ENCODE measurements at regions not wholly inside any gene's neighbourhood (a gene's known extent, or its start where the extent isn't known, plus 50 kb on each side); places are given as distances from the start of the nearest gene placed in this dataset.
A peak's percentile ranks its signal among the peaks of the same experiment; 100 is the strongest.

DNA sequence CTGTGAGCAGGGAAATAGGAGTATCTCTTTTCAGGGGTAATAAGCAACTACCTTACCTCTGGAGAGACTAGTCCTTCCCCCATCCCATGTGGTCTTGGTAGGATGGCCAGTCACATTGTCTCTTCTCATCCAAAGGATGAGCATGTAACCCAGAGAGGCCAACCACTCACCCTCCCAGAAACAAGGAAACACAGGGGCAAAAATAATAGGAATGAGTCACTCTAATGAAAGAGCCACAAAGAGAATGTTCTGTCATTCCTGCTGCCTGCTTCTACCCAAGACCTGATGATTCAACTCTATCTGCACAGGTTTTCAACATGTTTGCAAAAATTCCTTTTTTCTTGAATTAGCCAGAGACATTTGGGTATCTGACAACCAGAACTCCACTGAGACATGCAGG is 99.3 kb upstream of the NFE2L3 start:
- TF ChIP-seq, protein P1, sequence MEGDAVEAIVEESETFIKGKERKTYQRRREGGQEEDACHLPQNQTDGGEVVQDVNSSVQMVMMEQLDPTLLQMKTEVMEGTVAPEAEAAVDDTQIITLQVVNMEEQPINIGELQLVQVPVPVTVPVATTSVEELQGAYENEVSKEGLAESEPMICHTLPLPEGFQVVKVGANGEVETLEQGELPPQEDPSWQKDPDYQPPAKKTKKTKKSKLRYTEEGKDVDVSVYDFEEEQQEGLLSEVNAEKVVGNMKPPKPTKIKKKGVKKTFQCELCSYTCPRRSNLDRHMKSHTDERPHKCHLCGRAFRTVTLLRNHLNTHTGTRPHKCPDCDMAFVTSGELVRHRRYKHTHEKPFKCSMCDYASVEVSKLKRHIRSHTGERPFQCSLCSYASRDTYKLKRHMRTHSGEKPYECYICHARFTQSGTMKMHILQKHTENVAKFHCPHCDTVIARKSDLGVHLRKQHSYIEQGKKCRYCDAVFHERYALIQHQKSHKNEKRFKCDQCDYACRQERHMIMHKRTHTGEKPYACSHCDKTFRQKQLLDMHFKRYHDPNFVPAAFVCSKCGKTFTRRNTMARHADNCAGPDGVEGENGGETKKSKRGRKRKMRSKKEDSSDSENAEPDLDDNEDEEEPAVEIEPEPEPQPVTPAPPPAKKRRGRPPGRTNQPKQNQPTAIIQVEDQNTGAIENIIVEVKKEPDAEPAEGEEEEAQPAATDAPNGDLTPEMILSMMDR (IDR thresholded peaks at IDR 0.05) = no peak
- no peak for TF ChIP-seq POLR2A (IDR thresholded peaks at IDR 0.05)
- Histone ChIP-seq H3K27ac (no peak overlapping the region), H3K27me3 (peaks cover 0 to 32% (median 0%) of the 10 kb centered on the region in 4 donors), H3K9me3 (peaks cover 0 to 5% (median 0%) of the 10 kb centered on the region in 3 donors), H3K4me3 (no peak overlapping the region), H3K36me3 (no peaks in the 10 kb centered on the region), H3K4me1 (no peaks in the 10 kb centered on the region)
- intact Hi-C loops (cut with DNase I) = no loop called here
- no peak for DNase-seq

DNA sequence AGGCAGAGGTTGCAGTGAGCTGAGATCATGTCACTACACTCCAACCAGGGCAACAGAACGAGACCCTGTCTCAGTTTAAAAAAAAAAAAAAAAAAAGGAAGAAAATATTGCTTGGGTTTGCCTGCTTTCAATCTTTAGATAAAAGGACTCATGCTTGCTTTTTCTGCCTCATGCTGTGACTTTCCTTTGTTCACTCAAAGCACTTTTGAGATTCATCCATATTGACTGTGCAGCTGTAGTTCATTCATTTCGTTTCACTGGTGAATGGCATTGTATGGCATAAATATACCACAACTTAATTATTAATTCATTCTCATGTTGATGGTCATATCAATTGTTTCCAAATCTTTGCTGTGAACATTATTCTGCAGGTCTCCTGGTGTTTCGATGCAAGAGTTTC is 97.6 kb upstream of the NFE2L3 start:
- DNase-seq = no peak
- no peak overlapping the region for H3K4me3 ChIP-seq
- no peaks in the 10 kb centered on the region for H3K36me3 ChIP-seq
- intact Hi-C loops (cut with DNase I) = no loop called here
- TF ChIP-seq POLR2A (IDR thresholded peaks at IDR 0.05) = no peak
- TF ChIP-seq, protein P1 (IDR thresholded peaks at IDR 0.05) = no peak
- H3K4me1 ChIP-seq = no peaks in the 10 kb centered on the region
- peaks cover 0 to 32% (median 0%) of the 10 kb centered on the region in 4 donors for H3K27me3 ChIP-seq
- WGBS, 2 donors = 74 to 77% methylated on average over 3 of the region's 3 CpGs
- peaks cover 0 to 5% (median 0%) of the 10 kb centered on the region in 3 donors for H3K9me3 ChIP-seq
- no peak overlapping the region for H3K27ac ChIP-seq

DNA sequence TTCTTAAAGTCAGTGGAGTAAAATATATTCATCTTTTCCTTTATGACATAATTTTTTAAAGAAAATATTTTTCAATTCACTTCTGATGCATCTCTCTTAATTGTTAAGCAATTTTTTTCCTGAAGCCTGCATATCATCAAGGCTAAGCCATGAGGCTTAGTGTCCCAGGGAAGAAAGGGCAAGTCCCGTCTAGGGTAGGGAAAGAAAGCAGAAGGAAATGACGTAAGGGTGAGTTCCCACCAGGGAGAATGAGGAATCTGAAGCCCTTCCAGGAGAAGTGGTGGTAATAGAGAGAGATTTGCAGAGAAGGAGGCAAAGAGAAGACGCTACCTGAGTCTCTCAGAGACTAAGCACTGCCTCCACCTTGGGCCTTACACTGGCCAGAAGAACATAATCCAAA is 96.8 kb upstream of the NFE2L3 start:
- H3K4me3 ChIP-seq = no peak overlapping the region
- no peak for DNase-seq
- H3K36me3 ChIP-seq = no peaks in the 10 kb centered on the region
- WGBS, 2 donors = 49 to 74% methylated on average over 3 of the region's 3 CpGs
- no peak overlapping the region for H3K27ac ChIP-seq
- no peaks in the 10 kb centered on the region for H3K4me1 ChIP-seq
- peaks cover 0 to 28% (median 0%) of the 10 kb centered on the region in 4 donors for H3K27me3 ChIP-seq
- intact Hi-C loops (cut with DNase I) = no loop called here
- TF ChIP-seq POLR2A (IDR thresholded peaks at IDR 0.05) = no peak
- TF ChIP-seq, protein P1 (IDR thresholded peaks at IDR 0.05) = no peak
- peaks cover 0 to 5% (median 0%) of the 10 kb centered on the region in 3 donors for H3K9me3 ChIP-seq

DNA sequence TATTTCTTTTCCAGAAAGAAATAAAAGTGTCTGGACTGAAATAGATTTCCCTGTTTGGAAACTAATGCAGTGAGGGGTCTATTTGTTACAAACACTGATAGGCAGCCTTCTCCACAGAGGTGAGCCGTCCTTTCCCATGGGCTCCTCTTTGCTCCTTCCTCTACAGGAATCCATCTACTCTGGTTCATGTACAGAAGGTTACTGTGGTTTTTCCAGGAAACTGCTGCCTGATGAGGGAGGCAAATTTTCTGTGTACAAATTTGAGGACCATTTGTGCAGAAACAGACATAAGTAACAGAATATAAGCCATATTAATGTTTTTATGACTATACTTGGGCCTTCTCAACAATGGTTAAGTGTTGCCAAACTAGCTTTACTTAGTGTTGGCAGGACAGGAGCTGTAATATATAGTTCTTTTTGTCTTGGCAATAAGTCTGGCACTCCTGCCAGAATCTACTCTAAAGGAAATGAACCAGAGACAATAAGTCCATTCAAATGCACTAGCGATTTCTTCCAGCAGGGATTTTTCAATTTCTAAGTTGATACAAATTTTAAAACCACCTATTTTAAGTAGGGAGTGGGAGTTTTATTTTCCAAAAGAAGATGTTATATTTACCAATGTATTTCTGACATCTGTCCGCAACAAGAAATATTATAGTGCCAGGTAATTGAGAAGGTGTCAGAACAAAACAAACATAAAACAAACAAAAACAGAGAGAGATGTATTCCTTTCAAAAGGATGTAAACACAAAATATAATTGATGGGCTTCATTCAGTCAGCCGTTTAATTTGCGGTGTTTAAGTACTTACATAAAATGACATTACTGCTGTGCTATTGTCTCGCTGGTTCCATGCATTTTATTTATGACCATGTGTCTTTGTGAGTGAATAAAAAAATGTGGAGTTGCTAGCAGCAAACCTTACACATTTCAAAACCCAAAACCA is 91.0 kb upstream of the NFE2L3 start:
- DNase-seq = no peak
- H3K9me3 ChIP-seq = no peaks in the 10 kb centered on the region
- H3K4me1 ChIP-seq = peaks cover 0 to 15% (median 5%) of the 10 kb centered on the region in 3 donors
- no peaks in the 10 kb centered on the region for H3K36me3 ChIP-seq
- H3K4me3 ChIP-seq = no peak overlapping the region
- TF ChIP-seq POLR2A (IDR thresholded peaks at IDR 0.05) = no peak
- TF ChIP-seq, protein P1 (IDR thresholded peaks at IDR 0.05) = peak in 2 of 6 experiments; percentile 4 to 28
- intact Hi-C loops (cut with DNase I) = loop anchor here (5.0 kb wide), 1 partner anchor 164 kb away; no protein-coding TSS in a partner anchor
- H3K27me3 ChIP-seq = peaks cover 0 to 29% (median 0%) of the 10 kb centered on the region in 4 donors
- no peak overlapping the region for H3K27ac ChIP-seq
- 26 to 31% methylated on average over 6 of the region's 6 CpGs for WGBS, 2 donors
